NCI-H2227 treated with DMSO at 0.1 percent for 48 hours (cell line): ENCODE measurements at regions not wholly inside any gene's neighbourhood (a gene's known extent, or its start where the extent isn't known, plus 50 kb on each side); places are given as distances from the start of the nearest gene placed in this dataset.

ENCODE experiments used
- DNase-seq: peaks from one replicate; lab custom pipeline; 2025; lab: John Stamatoyannopoulos, UW

DNA sequence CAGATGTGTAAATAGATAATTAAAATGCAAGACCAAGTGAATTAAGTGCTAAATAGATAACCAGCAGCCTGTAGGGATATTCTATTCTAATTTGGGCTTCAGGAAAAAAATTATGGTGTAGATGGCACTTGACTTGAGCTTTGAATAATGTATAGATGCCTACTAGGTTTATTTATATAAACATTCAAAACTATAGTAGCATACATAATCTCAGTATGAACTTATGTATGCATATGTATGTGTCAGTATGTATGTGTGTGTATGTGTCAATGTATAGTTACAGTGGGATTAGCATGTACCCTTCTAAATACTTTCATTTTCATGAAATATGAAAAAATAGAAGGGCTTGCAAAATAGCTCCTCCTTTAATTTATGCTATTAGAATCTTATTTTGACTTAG lies 207.3 kb upstream of the PPP1R3A start:
- DNase-seq = no peak

DNA sequence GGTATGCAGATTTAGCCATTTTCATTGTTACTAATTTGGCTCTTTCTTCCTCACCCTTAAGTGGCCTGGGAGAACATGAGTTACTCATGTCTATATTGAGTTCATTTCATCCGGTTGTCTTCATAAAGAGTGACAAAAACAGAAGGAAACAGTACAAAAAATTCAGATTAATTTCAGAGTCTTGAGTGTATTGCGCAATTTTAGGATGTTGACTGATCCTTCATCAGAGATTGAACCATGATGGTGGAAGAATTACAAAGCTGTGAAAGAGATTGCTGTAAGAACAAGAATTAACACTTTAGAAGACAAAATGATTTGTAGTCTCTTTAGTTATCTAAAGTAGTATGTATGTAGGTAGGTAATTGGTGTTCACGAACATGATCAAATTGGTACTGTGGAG lies 194.0 kb upstream of the PPP1R3A start:
- DNase-seq = no peak

DNA sequence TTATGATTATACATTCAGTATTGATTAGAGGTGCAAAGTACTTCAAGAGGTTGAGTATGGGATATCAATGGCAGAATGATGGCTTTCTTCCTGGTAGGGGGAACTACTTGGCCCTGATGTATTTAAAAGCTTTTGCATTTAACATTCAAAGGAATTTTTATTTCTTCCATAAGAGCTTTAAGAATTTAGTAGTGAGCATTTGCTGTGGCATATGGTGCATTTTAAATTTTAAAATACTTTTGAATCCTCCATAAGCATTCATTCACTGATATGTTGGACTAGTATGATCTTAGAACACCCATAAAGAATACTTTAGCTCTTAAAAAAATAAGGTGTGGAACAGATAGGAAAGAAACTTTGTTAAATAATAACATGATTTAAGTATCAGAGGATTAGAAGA lies 191.9 kb upstream of the PPP1R3A start:
- DNase-seq = no peak

DNA sequence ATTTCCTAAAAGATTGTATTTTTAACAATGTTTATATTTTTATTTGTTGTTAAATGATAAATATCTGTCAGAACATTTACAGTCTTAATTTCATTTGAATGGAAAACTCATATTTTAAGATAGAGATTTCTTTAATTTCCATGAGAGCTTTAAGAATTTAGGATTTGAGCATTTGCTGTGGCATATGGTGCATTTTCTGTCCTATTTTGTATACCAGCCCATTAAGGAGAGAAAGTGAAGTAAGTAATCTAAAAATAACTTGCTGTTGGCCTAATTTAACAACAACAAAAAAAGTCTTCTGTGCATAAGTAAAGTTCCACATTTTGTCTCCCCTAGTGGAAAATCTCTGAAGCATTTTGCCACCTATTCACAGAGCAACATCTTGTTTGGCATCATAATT lies 190.9 kb upstream of the PPP1R3A start:
- DNase-seq = no peak

DNA sequence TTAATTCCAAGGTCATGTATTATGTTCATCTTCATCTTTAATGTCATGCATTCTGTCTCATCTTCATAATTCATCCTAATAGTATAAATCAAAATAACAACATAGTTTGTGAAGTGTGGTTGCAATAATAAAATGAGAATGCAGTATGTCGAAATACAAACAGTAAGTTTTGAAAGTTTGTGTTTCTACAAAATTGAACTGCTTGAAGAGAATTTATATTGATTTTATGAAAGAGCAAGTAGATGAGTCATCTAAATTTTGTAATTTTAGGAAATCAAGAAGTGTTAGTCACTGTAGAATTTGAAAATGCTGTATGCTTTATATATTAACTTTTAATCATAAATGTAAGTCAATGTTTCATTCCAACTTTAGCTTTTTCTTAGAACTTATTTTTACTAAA lies 190.5 kb upstream of the PPP1R3A start:
- DNase-seq = no peak

DNA sequence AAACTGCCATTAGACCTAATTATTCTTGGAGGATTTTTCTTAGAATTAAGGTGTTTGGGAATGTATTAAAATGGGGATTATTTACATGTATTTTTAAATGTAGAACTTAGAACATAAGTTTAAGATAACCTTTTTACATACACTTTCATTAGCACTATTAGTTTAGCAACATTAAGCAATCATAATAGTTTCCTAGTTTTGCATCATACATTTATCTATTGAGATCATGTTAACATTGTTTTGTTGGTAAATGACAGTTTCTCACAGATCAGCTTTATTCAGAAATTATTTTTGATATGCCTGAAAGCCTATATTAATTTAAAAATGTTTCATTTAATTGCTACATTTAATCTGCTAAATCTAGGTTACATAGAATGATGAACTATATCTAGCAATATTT lies 189.7 kb upstream of the PPP1R3A start:
- DNase-seq = no peak

DNA sequence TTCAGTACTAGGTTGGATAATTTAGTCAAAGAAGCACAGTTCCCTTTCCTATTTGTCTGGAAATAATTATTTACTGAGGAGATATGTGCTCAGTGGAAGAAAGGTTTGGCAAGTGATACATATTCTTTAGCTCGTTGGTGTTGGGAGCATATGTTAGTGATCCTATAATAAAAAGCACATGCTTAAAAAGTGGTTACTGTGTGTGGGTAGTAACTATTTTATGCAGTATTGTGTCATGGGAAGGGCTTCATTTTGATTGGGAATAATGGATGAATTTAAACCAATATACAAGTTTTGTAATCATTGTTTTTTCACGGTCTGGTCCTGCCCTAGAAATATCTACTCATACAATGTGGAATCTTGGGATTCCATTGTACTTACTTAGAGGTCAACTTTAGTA lies 188.7 kb upstream of the PPP1R3A start:
- DNase-seq = no peak

DNA sequence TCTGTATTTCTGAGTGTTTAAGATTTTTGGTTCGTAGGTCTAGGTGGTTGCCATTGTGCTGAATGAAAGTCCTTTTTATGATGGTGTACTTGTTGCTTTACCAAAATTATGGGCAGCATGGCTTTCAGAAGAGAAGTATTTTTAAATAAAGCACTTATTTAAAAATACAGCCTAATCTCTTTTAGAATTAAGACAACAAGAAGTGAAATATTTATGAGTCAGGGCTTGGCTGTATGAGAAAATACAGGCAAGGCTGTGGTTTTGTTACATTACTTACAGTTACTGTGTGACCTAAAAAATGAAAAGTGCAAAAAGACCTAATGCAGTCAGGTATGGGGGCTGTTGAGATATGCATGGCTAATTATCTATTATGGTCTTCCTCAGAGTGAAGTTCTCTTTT lies 185.2 kb upstream of the PPP1R3A start:
- no peak for DNase-seq

DNA sequence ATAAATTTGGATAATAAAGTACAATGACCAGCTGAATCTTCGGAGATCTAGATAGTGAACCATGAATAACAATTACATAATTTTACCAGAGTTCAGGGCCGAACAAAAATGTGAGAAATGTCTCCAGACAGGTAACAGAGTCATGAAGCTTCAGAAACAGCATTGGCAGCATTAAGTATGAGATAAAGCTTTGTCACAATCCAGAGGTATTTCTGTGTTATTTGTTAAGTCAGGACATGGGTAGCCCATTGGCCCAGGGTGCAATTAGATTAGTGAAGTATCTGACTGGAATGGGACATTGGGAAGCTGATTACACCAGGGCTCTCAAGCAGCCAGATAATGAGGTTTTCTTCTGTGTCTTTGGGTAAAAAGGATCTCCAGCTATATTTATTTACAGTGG lies 184.2 kb upstream of the PPP1R3A start:
- no peak for DNase-seq

DNA sequence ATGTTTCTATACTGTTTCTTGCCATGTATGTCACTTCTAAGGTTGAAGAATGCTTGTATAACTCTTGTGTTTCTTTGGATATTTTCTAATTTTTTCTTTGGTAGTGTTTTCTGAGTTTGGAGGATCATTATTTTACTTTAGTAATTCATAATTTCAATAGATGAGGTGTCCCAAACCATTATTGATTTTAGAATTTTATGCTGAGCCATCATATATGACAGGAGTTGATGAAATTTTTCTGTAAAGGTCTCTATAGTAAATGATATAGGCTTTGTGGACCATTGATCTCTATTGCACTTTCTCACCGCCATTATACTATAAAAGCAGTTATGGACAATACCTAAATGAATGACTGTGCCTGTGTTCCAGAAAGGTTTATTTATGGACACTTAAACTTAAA lies 183.3 kb upstream of the PPP1R3A start:
- no peak for DNase-seq

DNA sequence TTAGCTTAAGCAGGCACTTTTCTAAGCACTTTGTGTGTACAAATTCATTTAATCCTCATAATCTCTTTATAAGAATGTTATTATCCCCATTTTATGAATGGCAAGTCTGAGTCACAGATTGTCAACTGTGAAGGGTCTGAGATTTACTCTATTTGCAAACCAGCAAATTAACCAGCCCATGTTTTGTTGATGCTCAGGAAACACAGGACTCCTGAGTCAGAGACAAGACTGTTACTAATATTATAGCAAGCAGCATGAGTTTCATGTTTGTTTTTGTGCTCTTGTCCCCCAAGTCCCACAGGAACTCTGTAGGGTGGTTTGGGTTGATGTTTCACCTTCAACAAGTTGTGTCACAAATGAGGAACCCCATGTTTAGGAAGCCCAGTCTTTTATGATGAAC lies 182.0 kb upstream of the PPP1R3A start:
- DNase-seq = no peak

DNA sequence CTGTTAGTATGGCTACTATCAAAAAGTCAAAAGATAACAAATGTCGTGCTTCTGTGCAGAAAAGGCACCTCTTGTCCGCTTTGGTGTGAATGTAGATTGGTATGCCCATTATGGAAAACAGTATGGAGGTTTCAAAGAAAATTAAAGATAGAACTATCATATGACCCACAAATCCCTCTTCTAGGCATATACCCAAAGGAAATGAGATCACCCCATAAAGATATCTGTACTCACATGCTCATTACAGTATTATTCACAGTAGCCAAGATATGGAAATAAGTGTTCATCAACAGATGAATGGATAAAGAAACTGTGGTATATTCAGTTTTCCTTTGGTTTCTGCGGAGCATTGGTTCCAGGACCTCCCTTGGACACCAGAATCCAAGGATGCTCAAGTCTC lies 180.5 kb upstream of the PPP1R3A start:
- DNase-seq = no peak

DNA sequence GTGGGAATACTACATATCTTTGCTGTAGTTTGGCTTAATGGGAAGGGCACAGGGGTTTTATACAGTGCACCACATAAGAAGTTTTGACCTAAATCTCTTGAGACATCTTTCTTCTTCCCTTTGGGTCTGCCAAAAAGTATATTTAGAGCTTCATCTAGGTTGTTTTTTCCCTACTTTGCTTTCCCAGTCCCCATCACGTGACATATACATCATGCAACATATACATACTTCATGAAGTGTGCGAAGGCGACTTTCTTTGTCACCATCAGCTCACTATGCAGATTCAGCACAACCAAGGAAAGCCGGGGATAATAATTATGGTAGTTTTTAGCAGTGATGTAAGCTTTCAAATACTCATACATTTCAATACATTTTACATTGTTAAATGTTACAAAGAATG lies 177.1 kb upstream of the PPP1R3A start:
- DNase-seq = no peak

DNA sequence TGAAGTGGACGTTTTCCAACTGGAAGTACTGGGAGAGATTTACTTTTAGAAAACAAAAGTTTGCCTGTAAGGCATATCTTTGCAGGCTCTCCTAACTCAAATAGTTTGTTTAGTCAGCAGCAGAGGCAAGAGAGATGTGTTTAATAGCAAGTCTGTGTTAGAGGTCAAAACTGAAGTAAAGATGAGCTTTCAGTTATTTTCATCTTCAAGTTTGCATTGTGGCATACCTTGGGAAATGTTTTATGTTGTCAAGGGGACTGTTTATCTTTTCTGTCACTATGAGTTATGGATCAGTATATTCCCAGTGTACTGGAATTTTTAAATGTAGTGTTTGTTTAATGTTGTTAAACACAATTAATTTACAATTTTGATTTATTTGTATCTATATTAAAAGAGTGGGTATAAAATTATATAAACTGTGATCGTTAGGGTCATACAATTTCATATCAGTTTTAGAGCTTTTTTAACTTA lies 169.7 kb upstream of the PPP1R3A start:
- no peak for DNase-seq

DNA sequence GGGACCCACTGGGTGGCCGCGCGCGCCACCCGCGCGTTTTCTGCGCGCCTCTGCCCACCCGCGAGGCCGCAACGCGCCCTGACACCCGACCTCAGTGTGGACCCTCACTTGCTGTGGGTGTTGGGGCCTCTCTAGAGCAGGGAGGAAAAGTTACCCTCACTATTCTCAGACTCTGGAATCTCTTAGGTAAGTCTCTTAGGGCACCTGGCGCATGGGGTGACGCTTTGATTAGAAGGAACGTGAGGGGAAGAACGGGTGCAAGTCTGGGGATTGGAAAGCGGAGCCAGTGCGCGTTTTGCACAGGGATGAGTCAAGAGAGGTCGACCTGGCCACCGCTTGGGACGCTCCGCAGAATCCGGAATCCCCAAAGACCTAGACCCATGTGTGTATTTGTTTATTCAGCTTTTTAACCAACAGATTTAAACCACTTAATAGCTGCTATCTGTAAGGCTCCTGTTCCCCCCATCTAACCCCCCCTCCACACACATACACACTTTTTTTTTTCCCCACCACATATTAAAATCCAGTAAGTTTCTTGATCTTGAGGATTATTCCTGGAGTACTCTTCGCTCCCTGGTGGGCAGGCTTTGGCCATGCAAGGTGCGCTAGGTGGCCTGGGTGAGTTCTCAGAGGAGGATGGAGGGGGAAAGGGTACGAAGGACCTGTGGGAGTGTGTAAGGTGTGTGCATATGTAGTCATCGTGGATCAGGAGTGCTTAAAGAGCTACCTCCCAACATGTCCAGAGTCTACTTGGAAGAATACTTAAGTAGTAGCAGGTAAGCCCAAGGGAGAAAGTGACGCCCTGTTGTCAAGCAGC lies 169.1 kb upstream of the PPP1R3A start:
- no peak for DNase-seq

DNA sequence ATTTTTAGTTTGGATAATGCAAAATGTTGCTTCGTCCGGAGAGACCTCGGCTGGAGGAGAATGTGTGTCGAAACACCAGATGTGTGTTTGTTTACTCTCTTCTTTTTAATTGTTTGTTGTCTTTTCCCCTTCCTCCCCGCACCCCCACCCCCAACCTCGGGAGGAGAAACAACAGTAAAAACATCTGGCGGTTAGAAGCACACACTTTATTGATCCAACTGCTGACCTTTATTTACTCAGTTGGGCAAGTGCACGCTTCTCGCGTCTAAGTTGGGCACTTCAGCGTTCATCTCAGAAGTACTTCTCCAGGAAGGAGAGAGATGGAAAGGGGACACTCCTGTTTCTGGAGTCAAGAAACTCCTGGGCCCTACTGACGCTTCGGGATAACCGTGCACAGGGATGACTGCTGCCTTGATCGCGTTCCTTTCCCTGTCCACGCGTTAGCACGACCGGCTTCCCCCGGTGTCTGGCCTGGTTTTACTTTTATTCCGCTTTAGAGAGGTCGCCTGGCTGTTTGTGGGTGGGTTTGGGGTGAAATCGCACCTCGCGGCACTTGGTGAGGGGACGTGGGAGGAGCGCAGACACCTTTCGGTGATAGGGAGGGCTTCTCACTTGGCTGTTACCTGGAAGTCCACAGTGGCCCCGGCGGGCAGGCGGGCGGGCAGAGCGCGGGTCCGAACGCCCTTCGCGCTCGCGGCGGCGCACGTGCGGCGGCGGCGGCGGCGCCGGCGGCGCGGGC lies 168.3 kb upstream of the PPP1R3A start:
- DNase-seq = no peak

DNA sequence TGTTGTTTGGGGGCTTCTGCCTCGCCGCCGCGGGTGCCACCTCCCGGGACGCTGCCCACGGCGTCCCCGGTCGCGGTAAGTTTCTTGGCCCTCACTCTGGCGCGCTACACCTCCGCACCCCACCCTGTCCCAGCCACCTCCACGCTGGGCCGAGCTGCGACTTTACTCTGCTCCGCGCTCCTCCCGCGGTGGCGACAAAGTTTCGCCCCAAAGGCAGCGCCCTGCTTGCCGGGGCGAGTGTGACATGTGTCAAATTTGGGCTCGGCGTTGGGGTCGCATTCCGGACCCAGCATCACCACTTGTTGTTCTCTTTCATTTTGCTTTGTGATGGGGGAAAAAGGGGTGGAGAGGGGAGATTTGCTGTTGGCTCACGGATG lies 167.7 kb upstream of the PPP1R3A start:
- DNase-seq = no peak

DNA sequence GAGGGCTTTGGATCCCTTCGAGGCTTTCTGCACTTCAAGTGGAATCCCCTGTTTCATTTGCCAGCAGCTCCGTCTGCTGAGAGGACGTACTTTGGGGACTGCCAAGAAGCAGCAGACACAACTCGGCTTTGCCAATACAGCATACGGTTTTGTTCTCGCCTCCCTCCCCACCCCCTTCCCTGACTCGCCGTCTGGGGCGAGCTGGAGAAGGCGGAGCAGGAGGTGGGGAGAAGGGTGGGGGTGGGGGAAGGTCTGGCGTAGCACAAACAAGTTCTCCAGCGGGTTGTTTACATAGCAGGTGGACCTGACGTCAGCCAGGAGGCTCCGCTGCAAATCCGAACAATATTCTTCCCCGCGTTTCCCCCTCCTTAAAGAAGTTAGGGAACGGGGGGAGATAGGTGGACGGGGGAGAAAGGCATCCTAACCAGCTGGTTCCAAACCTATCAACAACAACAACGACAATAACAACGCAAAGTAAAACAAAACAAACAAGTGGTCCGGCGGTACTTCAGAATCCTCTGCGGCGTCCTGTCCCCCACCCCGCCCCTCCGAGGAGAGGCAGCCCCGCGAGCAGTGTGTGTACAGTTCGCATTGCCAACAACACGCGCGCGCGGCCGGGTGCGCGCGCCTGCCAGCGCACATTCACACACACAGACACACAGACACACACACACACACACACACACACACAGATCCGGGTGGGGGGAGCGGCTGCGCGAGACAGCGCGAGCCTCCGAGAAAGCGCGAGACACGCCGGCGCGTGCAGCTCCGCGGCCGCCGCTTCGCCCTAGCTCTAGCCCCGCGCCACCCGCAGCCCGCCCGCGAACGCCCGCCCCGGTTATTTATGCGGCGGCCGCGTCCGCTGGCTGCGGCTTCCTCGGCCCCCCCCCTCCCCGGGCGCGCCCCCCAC lies 167.0 kb upstream of the PPP1R3A start:
- DNase-seq = peak; percentile 7

DNA sequence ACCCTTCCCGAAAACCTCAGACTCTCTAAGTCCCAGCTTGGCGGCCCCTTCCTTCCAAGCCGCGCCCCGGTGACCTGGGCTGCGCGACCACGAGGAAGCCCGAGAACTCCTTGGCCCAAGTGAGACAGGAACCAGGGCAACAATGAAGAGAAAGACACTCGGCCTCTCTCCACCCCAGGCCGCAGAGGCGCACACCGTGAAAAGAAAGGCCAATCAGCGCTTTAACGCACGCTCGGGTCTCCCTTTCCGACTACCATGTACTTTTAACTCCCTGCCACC lies 166.4 kb upstream of the PPP1R3A start:
- no peak for DNase-seq

DNA sequence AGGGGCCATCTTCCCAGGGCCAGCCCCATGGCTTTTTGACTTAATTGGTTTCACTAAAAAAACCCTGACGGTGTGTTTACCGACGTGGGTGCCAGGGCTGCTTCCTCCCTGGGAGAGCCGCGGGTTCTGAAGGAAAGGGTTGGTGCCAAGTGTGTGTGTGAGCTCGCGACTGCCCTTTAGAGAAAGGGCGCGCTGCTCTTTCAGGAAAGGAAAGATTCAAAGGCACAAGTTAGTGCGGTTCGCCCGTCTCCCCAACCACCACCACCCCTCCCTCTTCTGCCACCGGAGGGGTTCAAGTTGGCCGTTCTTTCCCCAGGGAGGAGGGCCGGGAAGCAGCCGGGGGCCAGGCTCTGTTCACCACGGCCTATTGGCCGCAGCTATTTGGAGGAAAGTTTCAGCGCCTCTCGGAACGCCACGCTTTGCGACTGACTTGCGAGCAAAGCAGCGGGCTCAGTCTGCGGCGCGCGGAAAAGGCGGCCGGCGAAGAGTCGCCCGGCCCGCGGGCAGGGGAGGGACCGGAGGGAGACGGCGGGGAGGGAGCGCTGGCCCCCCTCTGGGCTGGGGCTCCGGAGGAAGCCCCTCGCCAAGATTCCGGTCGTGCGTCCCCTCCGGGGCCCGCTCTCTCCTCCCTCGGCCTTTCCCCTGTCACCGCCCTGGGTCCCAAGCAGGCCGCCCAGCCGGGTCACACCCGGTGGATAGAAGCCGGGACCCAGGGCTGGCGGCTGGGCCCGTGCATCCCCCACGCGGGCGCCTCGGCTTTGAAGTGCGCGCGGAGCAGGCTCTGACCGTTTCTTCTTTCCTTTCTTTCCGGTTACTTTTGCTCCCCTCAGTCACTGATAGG lies 165.9 kb upstream of the PPP1R3A start:
- DNase-seq = no peak

DNA sequence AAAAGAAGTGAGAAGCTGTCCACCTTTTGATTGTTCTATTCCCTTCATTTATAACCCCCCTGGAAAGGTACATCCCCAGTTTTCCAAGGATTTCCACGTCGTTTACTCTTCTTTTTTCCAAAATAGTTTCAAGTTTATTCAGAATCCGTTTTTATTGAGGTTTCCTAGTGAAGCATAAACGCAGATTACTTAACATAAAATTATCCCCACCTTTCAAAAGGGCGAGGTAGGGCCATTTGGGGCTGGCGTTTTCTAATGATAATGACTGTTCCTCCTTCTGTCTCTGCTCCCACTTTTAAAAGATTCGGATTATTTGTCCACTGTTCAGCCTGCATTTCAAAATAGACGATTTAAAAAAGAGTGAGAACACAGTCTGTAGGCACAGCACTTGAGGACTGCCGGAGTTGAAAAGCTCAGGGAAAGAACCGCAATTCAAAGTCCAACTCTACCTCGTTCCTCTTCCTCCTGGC lies 165.2 kb upstream of the PPP1R3A start:
- DNase-seq = no peak
